Mesodermal cell (in vitro differentiated cells): ENCODE measurements at regions not wholly inside any gene's neighbourhood (a gene's known extent, or its start where the extent isn't known, plus 50 kb on each side); places are given as distances from the start of the nearest gene placed in this dataset.

Source experiments
- H3K27ac ChIP-seq: 2 replicates; pipeline ENCODE4 v1.7.0; 2013; ENCODE audit warnings: mild to moderate bottlenecking, low read depth, low read length, moderate library complexity; ENCODE audit not compliant: severe bottlenecking
- H3K36me3 ChIP-seq: 2 replicates; pipeline ENCODE4 v1.7.1; 2013; ENCODE audit warnings: mild to moderate bottlenecking, low read length, moderate library complexity; ENCODE audit not compliant: control insufficient read depth, insufficient read depth
- H3K4me1 ChIP-seq: one replicate; pipeline ENCODE4 v1.7.1; 2013; ENCODE audit warnings: mild to moderate bottlenecking, low read length; ENCODE audit not compliant: insufficient read depth, control insufficient read depth, poor library complexity, severe bottlenecking
- H3K4me3 ChIP-seq: 2 replicates; pipeline ENCODE4 v1.7.0; 2013; ENCODE audit warnings: low read length, control low read depth, mild to moderate bottlenecking; ENCODE audit not compliant: insufficient read depth, poor library complexity, severe bottlenecking; ENCODE audit errors: extremely low read depth
- H3K9me3 ChIP-seq: 2 replicates; pipeline ENCODE4 v1.7.1; 2013; ENCODE audit warnings: mild to moderate bottlenecking, low read length, moderate library complexity; ENCODE audit not compliant: control insufficient read depth
- WGBS, 2 experiments: methylation state at CpG; one replicate each; pipeline ENCODE4 v1.1.5; 2013; ENCODE audit warnings: missing lambda C conversion rate in 2 of 2; ENCODE audit not compliant: insufficient coverage in 2 of 2; 5-methylcytosine and 5-hydroxymethylcytosine counted together

DNA sequence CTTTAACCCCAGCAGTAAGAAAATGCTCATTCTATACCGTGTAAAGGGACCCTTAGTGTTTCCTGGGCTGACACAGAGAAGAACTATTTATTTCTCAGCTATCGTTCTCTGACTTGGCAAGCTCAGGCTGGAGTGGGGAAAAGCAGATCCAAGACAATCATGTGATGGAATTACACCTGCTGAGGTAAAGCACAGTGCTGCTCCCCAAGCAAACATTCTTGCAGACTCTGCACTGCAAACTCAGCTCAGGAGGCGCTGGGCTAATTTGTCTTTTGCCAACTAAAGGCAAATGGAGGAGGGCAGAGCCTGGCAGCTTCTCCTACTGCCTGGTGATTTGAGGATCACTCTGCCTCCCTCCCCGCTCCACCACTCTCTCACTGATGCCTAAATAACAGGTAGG, 57.8 kb upstream of the FUT8 start:
- WGBS, 2 experiments = 91 to 95% methylated on average over 3 to 4 of the region's 4 CpGs
- no peaks in the 10 kb centered on the region for H3K9me3 ChIP-seq
- no peaks in the 10 kb centered on the region for H3K36me3 ChIP-seq
- H3K27ac ChIP-seq = no peak overlapping the region
- peaks cover 6% of the 10 kb centered on the region for H3K4me1 ChIP-seq
- H3K4me3 ChIP-seq = no peak overlapping the region

DNA sequence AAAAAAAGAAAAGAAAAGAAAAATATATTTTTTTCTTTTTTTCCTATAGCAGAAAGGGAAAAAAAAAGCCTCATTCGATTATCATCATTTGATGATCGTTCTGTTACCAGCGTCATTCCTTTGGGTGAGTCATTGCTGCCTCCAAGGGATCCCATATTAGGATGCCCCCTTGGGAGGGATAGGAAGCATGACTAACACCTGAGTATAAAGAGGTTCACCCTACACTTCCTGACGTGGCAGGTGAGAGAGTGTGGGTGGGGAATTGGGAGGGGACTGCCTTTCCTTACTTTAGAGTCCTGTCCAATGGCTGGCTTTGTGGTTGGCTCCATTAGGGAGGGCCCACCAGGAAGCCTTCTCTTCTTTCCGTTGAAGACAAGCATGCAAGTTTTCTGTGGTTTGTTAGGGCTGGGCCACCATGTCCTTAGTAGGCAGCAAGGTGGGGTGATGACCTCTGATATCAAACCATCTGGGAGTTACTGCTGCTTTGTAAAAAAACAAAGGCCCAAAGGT, 56.1 kb upstream of the FUT8 start:
- Histone ChIP-seq H3K4me3 (no peak overlapping the region), H3K36me3 (no peaks in the 10 kb centered on the region), H3K9me3 (no peaks in the 10 kb centered on the region), H3K4me1 (peaks cover 6% of the 10 kb centered on the region), H3K27ac (no peak overlapping the region)
- WGBS, 2 experiments = 94% methylated on average over 2 of the region's 5 CpGs; no CpG with 5 or more reads in 1 of the 2 experiments

DNA sequence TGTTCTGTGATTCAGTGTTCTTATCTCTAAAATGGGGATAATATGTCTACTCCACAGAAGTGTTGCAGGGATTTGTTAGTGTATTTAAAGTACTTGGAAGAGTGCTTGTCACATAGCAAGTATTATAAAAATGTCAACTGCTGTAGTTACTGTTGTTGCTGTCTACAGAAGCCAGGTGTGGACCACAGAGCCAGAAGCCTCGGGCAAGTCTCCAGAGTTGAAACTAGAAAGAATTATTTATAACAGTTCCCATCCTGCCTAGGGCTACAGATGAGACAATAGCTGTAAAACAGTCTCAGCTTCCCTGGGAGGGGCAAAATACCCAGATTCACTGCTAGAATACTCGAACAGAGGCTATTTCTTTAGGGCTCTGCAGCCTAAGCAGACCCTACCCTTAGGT, 55.4 kb upstream of the FUT8 start:
- Histone ChIP-seq H3K36me3 (no peaks in the 10 kb centered on the region), H3K4me3 (no peak overlapping the region), H3K4me1 (peaks cover 6% of the 10 kb centered on the region), H3K27ac (no peak overlapping the region), H3K9me3 (no peaks in the 10 kb centered on the region)
- WGBS, 2 experiments = 100% methylated on average over 1 of the region's 2 CpGs; no CpG with 5 or more reads in 1 of the 2 experiments

DNA sequence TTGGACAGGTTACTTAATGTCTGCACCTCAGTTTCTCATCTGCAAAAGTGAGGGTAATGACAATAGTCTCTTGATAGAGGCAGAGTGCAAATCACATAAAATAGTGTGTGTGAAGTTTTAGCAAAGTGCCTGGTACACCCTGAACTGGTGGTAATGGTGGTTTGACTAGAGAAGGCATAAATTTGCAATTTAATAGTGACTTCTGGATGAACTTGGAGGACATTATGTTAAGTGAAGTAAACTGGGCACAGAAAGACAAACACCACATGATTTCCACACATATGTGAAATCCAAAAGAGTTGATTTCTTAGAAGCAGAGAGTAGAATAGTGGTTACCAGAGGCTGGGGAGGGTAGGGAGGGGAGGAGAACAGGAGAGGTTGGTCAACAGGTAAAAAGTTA, 54.8 kb upstream of the FUT8 start:
- Histone ChIP-seq H3K27ac (no peak overlapping the region), H3K4me3 (no peak overlapping the region), H3K36me3 (no peaks in the 10 kb centered on the region), H3K4me1 (peaks cover 6% of the 10 kb centered on the region), H3K9me3 (no peaks in the 10 kb centered on the region)

DNA sequence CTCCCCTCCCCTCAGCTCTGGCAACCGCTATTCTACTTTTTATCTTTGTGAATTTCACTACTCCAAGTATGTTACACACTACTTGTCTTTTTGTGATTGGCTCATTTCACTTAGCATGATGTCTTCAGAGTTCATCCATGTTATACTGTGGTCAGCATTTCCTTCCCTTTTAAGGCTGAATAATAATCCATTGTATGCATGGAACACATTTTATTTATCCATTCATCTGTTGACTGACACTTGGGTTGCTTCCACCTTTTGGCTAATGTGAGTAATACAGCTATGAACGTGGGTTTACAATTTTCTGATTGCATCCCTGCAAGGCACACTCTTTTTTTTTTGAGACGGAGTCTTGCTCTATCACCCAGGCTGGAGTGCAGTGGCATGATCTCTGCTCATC, 53.0 kb upstream of the FUT8 start:
- Histone ChIP-seq H3K36me3 (no peaks in the 10 kb centered on the region), H3K27ac (no peak overlapping the region)
- WGBS, 2 experiments = 79 to 92% methylated on average over 3 of the region's 3 CpGs

DNA sequence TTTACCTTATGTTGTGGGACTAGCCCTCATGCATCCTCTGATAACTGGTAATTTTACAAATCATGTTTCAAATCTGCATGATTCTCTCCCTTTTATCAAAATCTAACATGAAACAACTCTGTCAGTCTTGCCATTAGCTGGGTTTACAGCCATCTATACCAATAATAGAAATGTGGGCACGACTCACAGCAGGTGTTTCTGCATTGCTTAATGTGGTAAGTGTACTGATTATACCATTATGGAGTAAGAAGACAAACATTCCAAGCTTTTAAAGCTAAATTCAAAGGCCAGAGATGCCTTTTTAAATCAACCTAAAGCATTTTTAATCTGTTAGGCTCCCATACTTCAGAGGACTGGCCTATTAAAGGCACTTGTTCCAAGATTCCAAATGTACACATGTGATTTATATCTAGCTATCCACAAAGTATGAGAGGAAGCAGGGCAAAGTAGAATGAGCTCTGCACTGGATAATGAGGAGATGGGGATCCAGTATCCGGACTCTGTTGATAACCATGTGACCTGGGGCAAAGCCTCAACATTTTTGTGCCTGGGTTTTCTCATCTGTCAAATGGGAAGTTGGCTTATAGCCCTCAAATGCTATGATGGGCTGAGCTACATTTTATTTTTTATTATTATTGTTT, 52.3 kb upstream of the FUT8 start:
- WGBS, 2 experiments = 67 to 100% methylated on average over 1 of the region's 2 CpGs
- H3K27ac ChIP-seq = no peak overlapping the region

More for the DNA sequence above, 53.0 kb upstream of the FUT8 start:
- no peaks in the 10 kb centered on the region for H3K9me3 ChIP-seq
- peaks cover 6% of the 10 kb centered on the region for H3K4me1 ChIP-seq
- no peak overlapping the region for H3K4me3 ChIP-seq

DNA sequence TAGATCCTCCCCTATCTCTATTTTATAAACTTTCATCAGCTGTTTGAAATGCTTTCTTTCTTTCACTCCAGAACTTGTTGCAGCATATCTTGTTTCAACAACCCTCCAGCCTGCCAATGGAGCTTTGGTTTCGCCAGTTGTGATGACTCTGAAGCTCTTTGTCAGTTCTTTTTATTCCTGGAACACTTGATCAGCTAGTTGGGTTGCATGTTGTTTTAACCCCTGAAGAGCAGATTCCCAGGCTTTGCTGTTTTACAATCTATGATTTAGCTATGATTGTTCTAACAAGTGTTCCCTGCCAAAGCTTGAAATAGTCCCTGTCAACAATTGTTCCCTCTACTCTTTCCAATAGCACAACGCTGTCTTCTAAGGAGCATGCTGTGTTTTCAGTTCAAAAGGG, 50.6 kb upstream of the FUT8 start:
- H3K4me3 ChIP-seq = no peak overlapping the region
- WGBS, 2 experiments = 88 to 100% methylated on average over 1 of the region's 2 CpGs
- H3K4me1 ChIP-seq = peaks cover 3% of the 10 kb centered on the region
- H3K36me3 ChIP-seq = no peaks in the 10 kb centered on the region
- no peaks in the 10 kb centered on the region for H3K9me3 ChIP-seq
- H3K27ac ChIP-seq = no peak overlapping the region

More for the DNA sequence above, 52.3 kb upstream of the FUT8 start:
- Histone ChIP-seq H3K9me3 (no peaks in the 10 kb centered on the region), H3K4me1 (peaks cover 6% of the 10 kb centered on the region), H3K4me3 (no peak overlapping the region), H3K36me3 (no peaks in the 10 kb centered on the region)
